Activated naive CD8-positive, alpha-beta T cell treated with anti-CD3 and anti-CD28 coated beads, Interleukin-2, amount 50 U/mL, for 24 hours (primary cell): ENCODE measurements at regions not wholly inside any gene's neighbourhood (a gene's known extent, or its start where the extent isn't known, plus 50 kb on each side); places are given as distances from the start of the nearest gene placed in this dataset.

Experiments used
- ATAC-seq: fragments of 150-1000 bp; cut with Tn5 transposase; one replicate; pipeline ENCODE4 v1.10.0; 2021
- DNase-seq: peaks from one replicate; pipeline ENCODE4 v3.0.0; 2021
- H3K27ac Mint-ChIP-seq: one replicate; pipeline ENCODE4 v1.8.0; 2021; ENCODE audit warnings: mild to moderate bottlenecking, mixed read lengths
- H3K27me3 Mint-ChIP-seq: one replicate; pipeline ENCODE4 v1.8.0; 2021; ENCODE audit warnings: mixed read lengths
- H3K36me3 Mint-ChIP-seq: one replicate; pipeline ENCODE4 v1.8.0; 2021; ENCODE audit warnings: low read depth, mixed read lengths
- H3K4me1 Mint-ChIP-seq: one replicate; pipeline ENCODE4 v1.8.0; 2021; ENCODE audit warnings: mixed read lengths
- H3K4me3 Mint-ChIP-seq: one replicate; pipeline ENCODE4 v1.8.0; 2021; ENCODE audit warnings: mild to moderate bottlenecking, moderate library complexity, mixed read lengths
- H3K9me3 Mint-ChIP-seq: one replicate; pipeline ENCODE4 v1.8.0; 2021; ENCODE audit warnings: mixed read lengths

DNA sequence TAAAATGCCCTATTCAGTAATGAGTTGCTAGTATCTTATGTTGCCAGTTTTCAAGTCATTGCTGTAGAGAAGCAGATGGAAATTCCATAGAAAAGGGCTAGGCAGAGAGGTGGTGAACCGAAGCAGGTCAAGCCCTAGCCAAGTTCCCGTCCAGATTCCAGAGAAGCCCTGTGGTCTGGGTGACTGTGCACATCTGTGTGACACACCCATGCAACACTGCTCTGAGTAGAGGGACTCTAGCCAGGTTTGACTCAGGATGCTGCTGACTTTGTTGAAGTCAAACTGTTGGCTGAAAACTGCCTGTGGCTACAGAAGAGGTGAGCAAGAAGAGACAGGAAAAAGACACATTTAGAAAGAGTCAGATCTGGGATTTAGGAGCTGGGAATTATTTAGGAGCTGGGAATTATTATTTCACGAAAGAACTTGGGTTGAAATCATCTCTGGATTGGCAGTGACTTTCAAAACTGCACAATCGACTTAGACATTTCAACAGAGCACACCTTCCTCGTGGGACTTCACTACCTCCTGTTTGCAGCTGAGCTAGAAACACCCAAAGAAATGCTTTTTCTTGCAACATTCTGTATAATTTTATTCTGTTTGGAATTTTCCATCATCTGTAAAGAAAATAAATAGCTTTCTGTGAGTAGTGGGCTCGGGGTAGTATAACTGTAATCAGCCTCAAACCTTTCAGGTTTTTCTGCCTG is 149.1 kb upstream of the PRKCQ start:
- Mint-ChIP-seq H3K27me3 (peaks cover 55% of the 10 kb centered on the region), H3K9me3 (no peaks in the 10 kb centered on the region), H3K4me3 (no peak overlapping the region), H3K4me1 (no peaks in the 10 kb centered on the region), H3K36me3 (no peaks in the 10 kb centered on the region), H3K27ac (no peak overlapping the region)
- no peak for ATAC-seq
- DNase-seq, result no peak

DNA sequence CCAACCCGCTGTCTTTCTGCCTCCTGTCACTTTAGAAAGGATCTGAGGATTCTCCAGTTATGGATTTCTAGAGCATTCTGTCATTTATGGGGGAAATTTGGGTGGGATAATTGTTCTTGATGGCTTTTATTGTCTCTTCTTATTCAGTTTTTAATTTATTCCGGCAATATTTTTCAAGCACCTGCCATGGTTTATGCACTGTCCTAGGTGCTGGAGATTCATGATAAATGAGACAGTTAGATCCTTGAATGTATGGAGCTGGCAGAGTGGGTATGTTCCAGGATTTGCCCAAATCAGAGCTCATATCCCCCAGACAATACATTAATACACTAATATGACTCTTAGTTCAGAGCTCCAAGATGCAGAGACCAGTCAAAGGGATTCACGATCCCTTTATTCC is 146.8 kb upstream of the PRKCQ start:
- Mint-ChIP-seq H3K9me3 (no peaks in the 10 kb centered on the region), H3K4me1 (peaks cover 7% of the 10 kb centered on the region), H3K4me3 (no peak overlapping the region), H3K36me3 (no peaks in the 10 kb centered on the region), H3K27me3 (peaks cover 60% of the 10 kb centered on the region), H3K27ac (no peak overlapping the region)
- no peak for ATAC-seq
- DNase-seq, result no peak

DNA sequence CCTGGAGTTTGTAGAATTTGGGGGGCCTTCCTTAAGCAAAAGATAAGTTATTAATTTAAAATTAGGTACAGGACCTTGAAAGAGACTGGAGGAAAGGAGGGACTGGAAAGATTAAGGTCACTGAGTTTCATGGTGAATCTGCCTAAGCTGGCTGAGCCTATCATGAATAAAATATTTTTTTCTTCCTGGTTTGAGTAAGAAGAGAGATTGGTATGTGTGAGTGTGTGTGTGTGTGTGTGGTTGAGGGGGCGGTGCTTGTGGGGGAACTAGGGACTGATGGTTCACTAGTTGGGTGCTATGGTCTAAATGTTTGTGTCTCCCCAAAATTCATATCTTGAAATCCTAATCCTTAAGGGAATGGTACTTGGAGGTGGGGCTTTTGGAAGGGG is 142.5 kb upstream of the PRKCQ start:
- Mint-ChIP-seq H3K27ac (no peak overlapping the region), H3K36me3 (no peaks in the 10 kb centered on the region), H3K9me3 (no peaks in the 10 kb centered on the region), H3K27me3 (peaks cover 60% of the 10 kb centered on the region), H3K4me3 (no peak overlapping the region), H3K4me1 (peaks cover 7% of the 10 kb centered on the region)
- ATAC-seq (no peak), DNase-seq (peak; percentile 7)

DNA sequence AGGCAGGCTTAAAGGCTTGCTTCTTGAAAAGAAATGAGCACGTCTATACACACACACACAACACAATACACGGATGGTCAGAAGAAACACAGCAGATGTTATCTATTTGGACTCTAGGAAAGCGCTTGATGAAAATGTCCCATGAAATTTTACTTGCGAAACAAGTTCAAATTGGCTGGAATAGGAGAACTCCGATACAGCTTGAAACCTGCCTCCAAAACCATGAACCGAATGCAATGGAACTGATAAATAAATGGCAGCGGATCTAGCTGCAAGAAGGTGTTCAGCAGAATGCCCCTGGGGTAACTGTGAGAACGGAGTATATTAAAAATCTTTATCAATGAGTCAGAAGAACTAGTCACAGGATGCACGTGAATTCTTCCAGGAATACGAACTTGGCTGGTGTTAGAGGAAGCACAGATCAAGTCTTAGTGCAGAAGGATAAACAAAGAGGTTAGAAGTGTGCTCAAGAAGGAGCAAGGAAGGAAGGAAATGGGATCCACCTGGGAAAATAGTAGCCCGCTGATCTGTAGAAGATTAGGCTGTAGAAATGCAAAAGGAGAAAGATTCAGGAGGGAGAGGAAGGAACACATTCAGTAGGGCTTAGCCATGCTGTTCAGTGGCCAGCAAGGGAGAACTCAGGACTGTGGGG is 142.0 kb upstream of the PRKCQ start:
- Mint-ChIP-seq H3K27me3 (peaks cover 55% of the 10 kb centered on the region), H3K27ac (no peak overlapping the region)

DNA sequence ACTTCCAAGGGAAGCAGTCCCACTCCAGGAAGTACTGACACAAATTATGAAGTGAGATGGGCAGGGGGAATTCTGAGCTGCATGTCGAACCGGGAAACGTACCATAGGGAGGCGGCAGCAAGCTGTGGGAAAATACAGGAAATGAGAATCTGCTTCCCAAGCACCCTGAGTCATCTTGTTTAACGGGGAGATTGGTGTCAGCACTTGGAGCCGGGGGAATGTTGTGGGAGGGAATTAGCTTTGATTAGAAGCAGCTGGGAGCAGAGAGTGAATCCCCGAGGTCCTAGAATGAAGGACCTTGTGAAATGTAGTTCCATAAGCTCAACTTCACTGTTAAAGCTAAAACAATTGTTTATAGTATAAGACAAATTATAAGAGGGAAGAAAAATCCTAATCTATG is 141.4 kb upstream of the PRKCQ start:
- H3K27me3 Mint-ChIP-seq, result peaks cover 57% of the 10 kb centered on the region
- no peaks in the 10 kb centered on the region for H3K9me3 Mint-ChIP-seq
- ATAC-seq, result no peak
- H3K4me1 Mint-ChIP-seq, result peaks cover 7% of the 10 kb centered on the region
- no peak overlapping the region for H3K4me3 Mint-ChIP-seq
- no peaks in the 10 kb centered on the region for H3K36me3 Mint-ChIP-seq
- no peak for DNase-seq
- H3K27ac Mint-ChIP-seq, result no peak overlapping the region

More for the DNA sequence above, 142.0 kb upstream of the PRKCQ start:
- DNase-seq (no peak), ATAC-seq (no peak)
- no peaks in the 10 kb centered on the region for H3K9me3 Mint-ChIP-seq
- H3K36me3 Mint-ChIP-seq, result no peaks in the 10 kb centered on the region
- no peak overlapping the region for H3K4me3 Mint-ChIP-seq
- peaks cover 7% of the 10 kb centered on the region for H3K4me1 Mint-ChIP-seq

DNA sequence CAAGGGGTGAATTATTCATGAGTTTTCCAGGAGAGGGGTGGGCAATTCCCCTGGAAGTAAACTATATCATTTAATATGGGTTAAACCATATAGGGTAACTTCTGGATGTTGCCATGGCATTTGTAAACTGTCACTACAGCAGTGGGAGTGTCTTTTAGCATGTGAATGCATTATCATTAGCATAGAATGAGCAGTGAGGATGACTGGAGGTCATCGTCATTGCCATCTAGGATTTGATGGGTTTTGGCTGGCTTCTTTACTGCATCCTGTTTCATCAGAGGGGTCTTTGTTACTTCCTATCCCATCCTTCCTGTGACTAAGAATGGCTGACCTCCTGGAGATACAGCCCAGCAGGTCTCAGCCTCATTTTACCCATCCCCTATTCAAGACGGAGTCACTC is 139.5 kb upstream of the PRKCQ start:
- Mint-ChIP-seq H3K27ac (no peak overlapping the region), H3K4me3 (no peak overlapping the region), H3K36me3 (no peaks in the 10 kb centered on the region), H3K27me3 (peaks cover 55% of the 10 kb centered on the region), H3K4me1 (peaks cover 7% of the 10 kb centered on the region), H3K9me3 (no peaks in the 10 kb centered on the region)
- ATAC-seq (no peak), DNase-seq (no peak)

DNA sequence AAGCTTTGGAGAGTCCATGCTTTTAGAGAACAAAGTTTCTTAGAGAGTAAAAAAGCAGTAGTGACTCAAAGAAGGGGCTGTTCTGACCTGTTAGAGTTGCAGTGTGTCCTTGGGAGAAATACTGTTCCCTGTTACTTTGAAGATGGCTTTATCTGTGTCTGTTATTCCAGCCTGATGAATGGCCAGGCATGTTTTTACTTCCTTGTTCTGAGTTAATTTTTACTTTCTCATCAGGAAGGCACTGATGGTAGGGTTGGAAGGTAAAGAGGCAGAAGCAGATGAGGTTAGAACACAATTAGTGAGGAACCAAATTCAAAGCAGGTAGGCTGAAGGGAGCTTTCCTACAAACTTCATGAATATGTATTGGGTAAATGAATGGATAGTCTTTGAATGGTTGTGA is 138.5 kb upstream of the PRKCQ start:
- DNase-seq, result no peak
- H3K4me1 Mint-ChIP-seq, result peaks cover 7% of the 10 kb centered on the region
- no peak for ATAC-seq
- no peak overlapping the region for H3K27ac Mint-ChIP-seq
- no peaks in the 10 kb centered on the region for H3K9me3 Mint-ChIP-seq
- H3K4me3 Mint-ChIP-seq, result no peak overlapping the region
- peaks cover 49% of the 10 kb centered on the region for H3K27me3 Mint-ChIP-seq
- no peaks in the 10 kb centered on the region for H3K36me3 Mint-ChIP-seq

DNA sequence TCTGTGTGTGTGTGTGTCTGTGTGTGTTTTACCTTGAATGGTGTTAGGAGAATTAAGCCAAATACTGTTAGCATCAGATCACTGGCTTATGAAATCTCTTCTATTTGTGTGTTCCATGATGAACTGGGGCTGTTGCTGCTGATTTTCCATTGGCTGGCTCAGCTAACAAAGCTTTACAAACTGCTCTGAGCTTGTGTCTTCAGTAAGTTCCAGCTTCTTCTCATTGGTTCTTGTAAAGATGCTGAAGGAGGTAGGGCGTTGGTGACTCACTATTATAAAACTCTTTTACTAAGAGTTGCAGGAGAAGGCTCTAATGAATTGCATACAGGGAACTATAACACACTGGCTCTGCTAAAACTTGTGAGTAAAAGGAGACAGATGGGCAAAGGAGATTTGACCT is 136.4 kb upstream of the PRKCQ start:
- ATAC-seq, result no peak
- H3K9me3 Mint-ChIP-seq, result no peaks in the 10 kb centered on the region
- no peaks in the 10 kb centered on the region for H3K36me3 Mint-ChIP-seq

DNA sequence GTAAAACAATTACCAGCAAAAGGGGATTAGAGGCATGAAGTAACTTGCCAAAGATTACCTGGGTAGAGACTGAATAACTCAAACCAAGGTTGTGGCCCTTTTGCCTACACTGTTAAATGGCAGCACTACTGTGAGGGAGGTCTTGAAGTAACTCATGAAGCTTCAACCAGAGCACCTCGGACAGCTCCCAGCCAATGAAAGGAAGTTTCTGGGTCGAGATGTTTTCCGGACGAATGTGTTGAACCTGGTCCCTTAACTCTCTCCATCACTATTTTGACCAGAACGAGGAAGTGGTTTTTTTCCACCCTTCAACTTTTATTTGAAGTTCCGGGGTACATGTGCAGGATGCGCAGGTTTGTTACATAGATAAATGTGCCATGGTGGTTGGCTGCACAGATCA is 133.6 kb upstream of the PRKCQ start:
- DNase-seq, result no peak
- Mint-ChIP-seq H3K27ac (no peak overlapping the region), H3K36me3 (no peaks in the 10 kb centered on the region), H3K4me3 (no peak overlapping the region), H3K27me3 (peaks cover 34% of the 10 kb centered on the region), H3K4me1 (no peaks in the 10 kb centered on the region), H3K9me3 (no peaks in the 10 kb centered on the region)
- no peak for ATAC-seq

More for the DNA sequence above, 136.4 kb upstream of the PRKCQ start:
- H3K27ac Mint-ChIP-seq, result no peak overlapping the region
- no peak overlapping the region for H3K4me3 Mint-ChIP-seq
- DNase-seq, result no peak
- H3K27me3 Mint-ChIP-seq, result peaks cover 38% of the 10 kb centered on the region
- H3K4me1 Mint-ChIP-seq, result no peaks in the 10 kb centered on the region

DNA sequence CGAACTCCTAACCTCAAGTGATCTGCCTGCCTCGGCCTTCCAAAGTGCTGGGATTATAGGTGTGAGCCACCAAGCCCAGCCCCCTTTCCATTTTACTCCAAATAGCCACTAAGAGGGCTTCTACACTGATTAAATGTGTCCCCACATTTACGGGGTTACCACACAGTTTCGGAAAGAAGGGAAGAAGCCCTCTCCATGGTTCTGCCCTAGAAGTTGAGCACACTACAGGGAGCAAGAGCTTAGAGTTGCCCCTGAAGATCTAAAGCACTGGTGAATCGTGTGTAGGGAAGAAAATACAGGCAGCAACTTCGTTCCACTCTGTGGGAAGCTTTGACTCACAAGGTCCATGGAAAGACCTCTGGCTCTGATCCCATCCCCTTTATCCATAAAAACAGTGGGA is 133.0 kb upstream of the PRKCQ start:
- H3K27ac Mint-ChIP-seq, result no peak overlapping the region
- no peaks in the 10 kb centered on the region for H3K4me1 Mint-ChIP-seq
- H3K36me3 Mint-ChIP-seq, result no peaks in the 10 kb centered on the region
- peaks cover 34% of the 10 kb centered on the region for H3K27me3 Mint-ChIP-seq
- DNase-seq (no peak), ATAC-seq (no peak)
- H3K4me3 Mint-ChIP-seq, result no peak overlapping the region
- H3K9me3 Mint-ChIP-seq, result no peaks in the 10 kb centered on the region

DNA sequence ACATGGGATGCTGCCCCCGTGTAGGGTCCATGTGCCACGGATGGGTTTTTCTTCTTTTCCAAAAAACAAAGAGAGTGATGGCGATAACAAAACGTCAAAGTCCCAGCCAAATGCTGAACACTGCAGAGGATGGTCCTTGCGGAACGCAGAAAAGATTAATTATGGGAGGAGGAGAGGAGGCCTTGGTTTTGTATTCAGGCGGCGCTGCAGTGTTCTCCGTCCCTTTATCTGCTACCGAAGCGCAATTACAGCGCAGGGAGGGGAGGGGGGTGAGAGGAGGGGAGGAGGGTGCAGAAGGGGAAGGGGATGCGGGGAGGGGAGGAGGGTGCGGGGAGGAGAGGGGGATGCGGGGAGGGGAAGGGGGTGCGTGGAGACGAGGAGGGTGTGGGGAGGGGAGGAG is 131.8 kb upstream of the PRKCQ start:
- no peak for ATAC-seq
- Mint-ChIP-seq H3K27me3 (peaks cover 41% of the 10 kb centered on the region), H3K9me3 (no peaks in the 10 kb centered on the region), H3K4me3 (no peak overlapping the region), H3K4me1 (no peaks in the 10 kb centered on the region), H3K36me3 (no peaks in the 10 kb centered on the region), H3K27ac (no peak overlapping the region)
- no peak for DNase-seq

DNA sequence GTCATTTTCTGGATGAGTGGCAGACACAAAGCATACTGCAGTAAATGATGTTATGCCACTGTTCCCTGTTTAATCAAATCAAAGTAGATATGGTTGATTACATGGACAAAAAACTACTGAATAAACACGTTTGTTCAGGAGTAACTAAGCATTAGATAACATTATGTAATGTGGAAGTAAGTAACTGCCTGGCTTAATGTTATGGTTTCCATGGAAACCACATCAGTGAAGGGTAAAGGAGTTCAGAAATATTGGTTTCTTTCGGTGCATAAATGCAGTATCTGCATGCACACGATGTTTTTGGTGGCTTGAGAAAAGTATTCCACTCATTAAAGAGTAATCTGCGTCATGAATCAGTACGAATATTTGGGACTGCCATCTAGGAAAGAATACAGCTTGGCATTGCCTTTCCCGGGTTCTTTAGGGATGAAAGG is 131.3 kb upstream of the PRKCQ start:
- no peak overlapping the region for H3K27ac Mint-ChIP-seq
- no peak for DNase-seq
- no peak for ATAC-seq
- H3K9me3 Mint-ChIP-seq, result no peaks in the 10 kb centered on the region
- H3K36me3 Mint-ChIP-seq, result no peaks in the 10 kb centered on the region
- H3K27me3 Mint-ChIP-seq, result peaks cover 41% of the 10 kb centered on the region
- no peak overlapping the region for H3K4me3 Mint-ChIP-seq
- H3K4me1 Mint-ChIP-seq, result no peaks in the 10 kb centered on the region

DNA sequence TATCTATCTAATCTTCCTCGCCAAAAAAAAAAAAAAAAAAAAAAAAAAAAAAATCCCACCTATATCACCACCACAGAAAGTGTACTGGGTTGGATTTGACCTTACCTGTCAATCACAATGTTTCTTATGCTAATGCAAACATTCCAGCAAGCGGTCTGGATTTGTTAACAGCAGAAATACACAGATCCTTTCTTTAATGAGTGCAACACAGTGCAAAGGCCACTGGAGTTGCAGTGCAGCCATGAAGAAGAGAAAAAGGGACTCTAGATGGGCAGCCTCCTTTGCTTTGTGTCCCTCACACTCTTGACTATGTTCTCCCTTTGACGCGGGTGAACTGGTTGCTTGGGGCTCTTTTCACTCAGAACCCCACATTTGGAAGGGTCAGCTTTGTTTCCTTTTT is 127.3 kb upstream of the PRKCQ start:
- no peak overlapping the region for H3K27ac Mint-ChIP-seq

DNA sequence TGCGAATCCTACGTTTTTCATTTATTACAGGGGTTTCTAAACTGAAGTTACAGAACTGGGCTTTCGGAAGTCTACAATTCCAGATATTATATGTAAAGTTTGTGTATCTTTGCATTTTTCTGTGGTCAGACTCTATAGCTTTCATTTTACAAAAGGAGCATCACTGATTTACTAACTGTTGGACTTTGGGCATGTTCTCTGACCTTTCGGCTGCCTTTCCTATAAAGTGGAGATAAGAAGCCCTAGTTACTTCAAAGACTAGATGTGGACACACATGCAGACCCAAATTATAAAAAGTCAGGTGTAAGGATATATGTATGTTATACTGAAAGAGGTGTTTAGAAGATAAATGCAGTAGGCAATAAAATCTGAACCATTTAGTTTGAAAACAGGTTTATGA is 126.6 kb upstream of the PRKCQ start:
- Mint-ChIP-seq H3K4me3 (no peak overlapping the region), H3K36me3 (no peaks in the 10 kb centered on the region), H3K4me1 (no peaks in the 10 kb centered on the region), H3K9me3 (no peaks in the 10 kb centered on the region), H3K27me3 (peaks cover 44% of the 10 kb centered on the region), H3K27ac (no peak overlapping the region)
- ATAC-seq (no peak), DNase-seq (no peak)

More for the DNA sequence above, 127.3 kb upstream of the PRKCQ start:
- Mint-ChIP-seq H3K4me1 (no peaks in the 10 kb centered on the region), H3K27me3 (peaks cover 46% of the 10 kb centered on the region), H3K4me3 (no peak overlapping the region), H3K9me3 (no peaks in the 10 kb centered on the region), H3K36me3 (no peaks in the 10 kb centered on the region)
- no peak for ATAC-seq
- no peak for DNase-seq

DNA sequence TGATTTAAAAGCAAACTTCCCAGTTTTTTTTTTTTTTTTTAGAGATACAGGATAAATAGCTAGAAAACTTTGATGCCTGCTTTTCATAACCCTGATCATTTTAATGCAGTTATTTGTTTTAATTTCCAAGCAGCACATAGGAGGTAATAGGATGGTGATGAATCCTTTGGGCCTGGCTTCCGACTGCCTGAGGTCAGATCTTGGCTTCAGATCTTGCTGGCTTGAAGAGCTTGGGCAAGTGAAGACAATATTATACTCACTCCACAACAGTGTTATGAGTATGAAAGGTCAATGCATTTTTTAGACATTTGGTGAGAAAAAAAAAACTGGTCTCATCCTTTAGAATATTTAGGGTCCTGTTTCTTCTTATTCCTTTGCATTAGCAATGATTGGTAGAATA is 124.8 kb upstream of the PRKCQ start:
- no peaks in the 10 kb centered on the region for H3K36me3 Mint-ChIP-seq

More for the DNA sequence above, 124.8 kb upstream of the PRKCQ start:
- H3K27me3 Mint-ChIP-seq, result peaks cover 34% of the 10 kb centered on the region
- H3K9me3 Mint-ChIP-seq, result no peaks in the 10 kb centered on the region
- ATAC-seq (no peak), DNase-seq (no peak)
- H3K4me1 Mint-ChIP-seq, result no peaks in the 10 kb centered on the region
- no peak overlapping the region for H3K4me3 Mint-ChIP-seq
- no peak overlapping the region for H3K27ac Mint-ChIP-seq
